Progenitor cell of endocrine pancreas (in vitro differentiated cells): ENCODE measurements at regions not wholly inside any gene's neighbourhood (a gene's known extent, or its start where the extent isn't known, plus 50 kb on each side); places are given as distances from the start of the nearest gene placed in this dataset.

ENCODE experiments used
- DNase-seq: peaks from one replicate; pipeline ENCODE4 v3.0.0; 2021; ENCODE audit warnings: low spot score; ENCODE audit not compliant: unreplicated experiment
- H3K27ac Mint-ChIP-seq: 2 replicates; pipeline ENCODE4 v1.8.0; 2021; ENCODE audit warnings: mild to moderate bottlenecking, moderate library complexity, mixed read lengths
- H3K27me3 Mint-ChIP-seq: 2 replicates; pipeline ENCODE4 v1.8.0; 2021; ENCODE audit warnings: mixed read lengths
- H3K36me3 Mint-ChIP-seq: 2 replicates; pipeline ENCODE4 v1.8.0; 2022; ENCODE audit warnings: mixed read lengths; ENCODE audit not compliant: insufficient read depth
- H3K4me1 Mint-ChIP-seq: 2 replicates; pipeline ENCODE4 v1.8.0; 2021; ENCODE audit warnings: low read depth, mixed read lengths
- H3K4me3 Mint-ChIP-seq: 2 replicates; pipeline ENCODE4 v1.8.0; 2021; ENCODE audit warnings: low read depth, mild to moderate bottlenecking, moderate library complexity, mixed read lengths
- H3K9me3 Mint-ChIP-seq: 2 replicates; pipeline ENCODE4 v1.8.0; 2021; ENCODE audit warnings: low read depth, mixed read lengths
- CTCF ChIP-seq: fragments of 200-600 bp; sonication (generic); IDR thresholded peaks from one replicate; pipeline ENCODE4 v1.5.0; 2021; ENCODE audit warnings: antibody characterized with exemption, mild to moderate bottlenecking; ENCODE audit not compliant: unreplicated experiment

DNA sequence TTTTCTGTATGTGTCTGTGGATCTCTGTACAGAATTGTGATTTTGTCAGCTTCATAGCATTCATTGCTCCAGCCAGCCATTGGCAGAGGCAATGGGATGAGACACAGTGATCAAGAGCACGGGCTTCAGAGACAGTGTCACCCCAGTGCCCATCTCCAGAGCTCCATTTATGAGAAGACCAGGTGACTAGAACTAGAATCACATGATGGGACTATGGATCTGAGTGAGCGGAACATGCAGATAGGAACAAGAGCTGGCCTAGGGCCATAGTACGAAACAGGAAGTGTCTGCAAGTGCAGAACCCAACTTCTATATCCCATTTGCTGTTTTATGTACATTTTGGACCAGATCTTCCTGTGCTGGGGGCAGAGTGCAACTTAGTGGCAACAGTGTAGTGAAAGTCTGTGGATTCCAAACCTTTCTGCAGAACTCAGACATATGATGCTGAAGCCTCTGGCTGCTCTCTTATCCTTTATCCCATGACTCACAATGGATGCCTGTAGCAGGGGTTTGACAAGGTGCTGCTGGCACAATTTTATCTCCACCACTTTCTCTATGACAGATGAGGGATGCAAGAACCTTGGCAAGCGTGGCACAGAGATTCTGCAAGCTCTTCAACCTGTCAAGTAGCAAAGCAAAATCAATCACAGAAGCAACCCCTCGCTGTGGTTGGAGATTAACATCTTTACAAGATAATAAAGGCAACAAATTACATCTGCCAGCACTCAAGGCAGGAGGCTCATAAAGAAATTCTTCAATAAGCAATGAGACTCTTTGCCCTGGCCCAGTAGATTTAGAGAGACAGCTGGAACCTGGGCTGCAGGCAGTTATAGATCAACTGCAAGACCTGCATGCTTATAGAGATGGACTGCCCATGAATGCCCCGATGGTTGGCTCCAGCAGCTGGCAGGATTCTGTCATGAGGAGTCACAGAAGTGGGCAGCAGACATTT lies 681.3 kb downstream of the TNS3 start:
- Mint-ChIP-seq H3K4me3 (no peak overlapping the region), H3K4me1 (no peaks in the 10 kb centered on the region), H3K27me3 (no peaks in the 10 kb centered on the region), H3K27ac (no peak overlapping the region), H3K36me3 (no peaks in the 10 kb centered on the region), H3K9me3 (peaks cover 3% of the 10 kb centered on the region)
- TF ChIP-seq CTCF, result no peak
- no peak for DNase-seq

DNA sequence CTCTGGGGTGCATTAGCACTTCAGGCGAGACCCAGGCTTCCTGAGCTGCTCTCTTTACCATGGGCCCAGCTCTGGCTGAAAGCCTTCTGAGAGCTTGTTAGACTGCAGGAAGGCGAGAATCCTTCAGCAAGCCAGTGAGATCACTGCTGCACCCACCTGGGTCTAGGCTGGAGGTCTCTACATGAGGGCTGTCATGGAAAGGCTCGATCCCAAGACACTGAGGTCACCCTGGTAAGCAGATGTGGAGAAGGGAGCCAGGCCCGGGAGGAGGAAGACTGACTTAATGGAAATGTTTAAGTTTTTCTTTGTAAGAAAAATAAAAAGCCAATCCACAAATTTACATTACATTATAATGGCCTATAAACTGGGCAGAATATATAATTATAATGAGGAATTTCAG lies 684.5 kb downstream of the TNS3 start:
- Mint-ChIP-seq H3K9me3 (peaks cover 3% of the 10 kb centered on the region), H3K27me3 (no peaks in the 10 kb centered on the region), H3K27ac (no peak overlapping the region), H3K36me3 (no peaks in the 10 kb centered on the region), H3K4me1 (no peaks in the 10 kb centered on the region), H3K4me3 (no peak overlapping the region)
- TF ChIP-seq CTCF, result no peak
- no peak for DNase-seq

DNA sequence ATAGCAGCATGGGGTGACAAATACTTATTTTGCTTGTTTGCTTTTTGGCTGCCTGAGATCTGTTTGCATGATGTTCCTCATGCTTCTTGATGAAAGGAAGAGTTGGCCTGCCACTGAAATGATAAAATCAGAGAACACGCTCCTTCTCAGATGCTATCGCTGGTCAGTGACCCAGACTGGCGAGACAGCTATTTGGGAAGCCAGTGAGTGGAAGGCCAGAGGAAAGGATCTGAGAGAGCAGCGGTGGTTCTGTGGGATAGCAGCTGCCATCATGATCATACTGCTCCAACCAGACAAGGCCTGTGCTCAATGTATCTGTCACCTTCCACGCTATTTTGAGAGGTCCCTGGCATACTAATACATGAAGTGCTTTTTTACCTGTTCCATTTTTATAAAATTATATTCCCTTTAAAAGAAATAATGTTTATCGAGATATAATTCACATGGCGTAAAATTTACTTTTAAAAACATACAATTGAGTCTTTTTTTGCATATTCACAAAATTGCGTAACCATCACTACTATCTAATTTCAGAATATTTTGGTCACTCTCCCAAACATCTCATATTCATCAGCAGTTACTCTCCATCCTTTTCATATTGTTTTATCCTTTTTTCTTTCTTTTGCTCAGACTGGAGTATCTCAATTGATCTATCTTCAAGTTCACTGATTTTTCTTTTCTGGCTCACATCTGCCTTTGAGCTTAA lies 695.1 kb downstream of the TNS3 start:
- H3K27me3 Mint-ChIP-seq, result no peaks in the 10 kb centered on the region
- no peak overlapping the region for H3K27ac Mint-ChIP-seq
- H3K4me1 Mint-ChIP-seq, result no peaks in the 10 kb centered on the region
- no peaks in the 10 kb centered on the region for H3K36me3 Mint-ChIP-seq
- no peak for DNase-seq
- H3K9me3 Mint-ChIP-seq, result peaks cover 3% of the 10 kb centered on the region
- H3K4me3 Mint-ChIP-seq, result no peak overlapping the region
- no peak for TF ChIP-seq CTCF

GRCh38 chr7:46885167-46885566 lies 696.7 kb downstream of the TNS3 start:
- DNase-seq, result no peak
- Mint-ChIP-seq H3K9me3 (peaks cover 8% of the 10 kb centered on the region), H3K27ac (no peak overlapping the region), H3K4me1 (peaks cover 5% of the 10 kb centered on the region), H3K4me3 (no peak overlapping the region), H3K27me3 (no peaks in the 10 kb centered on the region), H3K36me3 (no peaks in the 10 kb centered on the region)
- no peak for TF ChIP-seq CTCF

GRCh38 chr7:46881507-46882127 lies 700.3 kb downstream of the TNS3 start:
- H3K4me1 Mint-ChIP-seq, result peaks cover 5% of the 10 kb centered on the region
- no peak overlapping the region for H3K27ac Mint-ChIP-seq
- no peak for TF ChIP-seq CTCF
- H3K4me3 Mint-ChIP-seq, result no peak overlapping the region
- DNase-seq, result no peak
- no peaks in the 10 kb centered on the region for H3K27me3 Mint-ChIP-seq
- no peaks in the 10 kb centered on the region for H3K36me3 Mint-ChIP-seq
- peaks cover 8% of the 10 kb centered on the region for H3K9me3 Mint-ChIP-seq
